Right atrium auricular region (tissue), 2 donors: ENCODE measurements at regions not wholly inside any gene's neighbourhood (a gene's known extent, or its start where the extent isn't known, plus 50 kb on each side); places are given as distances from the start of the nearest gene placed in this dataset.

ENCODE experiments used
- DNase-seq: peaks from one replicate; pipeline ENCODE4 v3.0.0-alpha.2; 2019; ENCODE audit warnings: low spot score
- H3K27ac ChIP-seq, 2 donors: fragments of 200-600 bp; sonication (generic); 1 replicate in 1 of 2; 2 replicates in 1 of 2; pipeline ENCODE4 v1.5.1; 2016 to 2019
- H3K27me3 ChIP-seq, 2 donors: fragments of 200-600 bp; sonication (generic); one replicate each; pipeline versions ENCODE4 v1.5.1 to v1.6.0; 2017 to 2019
- H3K36me3 ChIP-seq: fragments of 200-600 bp; sonication (generic); one replicate; pipeline ENCODE4 v1.5.1; 2016
- H3K4me1 ChIP-seq, 2 donors: fragments of 200-600 bp; sonication (generic); one replicate each; pipeline versions ENCODE4 v1.5.1 to v1.6.0; 2017 to 2019
- H3K4me3 ChIP-seq, 2 donors: fragments of 200-600 bp; sonication (generic); 1 replicate in 1 of 2; 2 replicates in 1 of 2; pipeline ENCODE4 v1.5.1; 2017 to 2019; ENCODE audit warnings: mild to moderate bottlenecking in 1 of 2, moderate library complexity in 1 of 2
- H3K9me3 ChIP-seq, 2 donors: fragments of 200-600 bp; sonication (generic); one replicate each; pipeline ENCODE4 v1.5.1; 2019
- CTCF ChIP-seq, 2 donors: fragments of 200-600 bp; sonication (generic); IDR thresholded peaks; one replicate each; pipeline ENCODE4 v1.5.1; 2019; ENCODE audit warnings: antibody characterized with exemption in 2 of 2

GRCh38 chr10:88221010-88221973, 357.9 kb downstream of the PTEN start:
- DNase-seq = no peak
- peaks cover 0 to 7% of the 10 kb centered on the region in 2 donors for H3K4me1 ChIP-seq
- no peak for TF ChIP-seq CTCF (IDR thresholded peaks at IDR 0.05)
- no peak overlapping the region for H3K4me3 ChIP-seq
- H3K9me3 ChIP-seq = no peaks in the 10 kb centered on the region
- no peak overlapping the region for H3K27ac ChIP-seq
- no peaks in the 10 kb centered on the region for H3K27me3 ChIP-seq
- H3K36me3 ChIP-seq = no peaks in the 10 kb centered on the region

- Histone ChIP-seq H3K9me3 (no peaks in the 10 kb centered on the region), H3K27ac (no peak overlapping the region), H3K4me1 (peaks cover 0 to 21% of the 10 kb centered on the region in 2 donors), H3K4me3 (no peak overlapping the region), H3K36me3 (no peaks in the 10 kb centered on the region), H3K27me3 (no peaks in the 10 kb centered on the region)
- no peak for DNase-seq
- no peak for TF ChIP-seq CTCF (IDR thresholded peaks at IDR 0.05)
These were observed 359.5 kb downstream of the PTEN start for GRCh38 chr10:88222881-88223280.
